Breast epithelium (tissue), 3 donors: ENCODE measurements at regions not wholly inside any gene's neighbourhood (a gene's known extent, or its start where the extent isn't known, plus 50 kb on each side); places are given as distances from the start of the nearest gene placed in this dataset.

ENCODE experiments used
- POLR2A ChIP-seq: fragments of 450-650 bp; IDR thresholded peaks from one replicate; pipeline ENCODE4 v1.6.1; 2016; ENCODE audit warnings: antibody characterized with exemption, mild to moderate bottlenecking, moderate library complexity
- POLR2AphosphoS5 ChIP-seq, 3 donors: sonication (generic); formaldehyde crosslinking; IDR thresholded peaks; one replicate each; pipeline ENCODE4 v1.6.1; 2017; ENCODE audit warnings: antibody characterized with exemption in 3 of 3
- TF ChIP-seq, protein P1 (sequence below), 3 donors: fragments of 450-650 bp; IDR thresholded peaks; one replicate each; pipeline ENCODE4 v1.5.1; 2016 to 2017; ENCODE audit warnings: antibody characterized with exemption in 3 of 3, mild to moderate bottlenecking in 3 of 3, moderate library complexity in 3 of 3

- TF ChIP-seq POLR2AphosphoS5 (IDR thresholded peaks at IDR 0.05) (no peak), POLR2A (no peak)
- TF ChIP-seq, protein P1, sequence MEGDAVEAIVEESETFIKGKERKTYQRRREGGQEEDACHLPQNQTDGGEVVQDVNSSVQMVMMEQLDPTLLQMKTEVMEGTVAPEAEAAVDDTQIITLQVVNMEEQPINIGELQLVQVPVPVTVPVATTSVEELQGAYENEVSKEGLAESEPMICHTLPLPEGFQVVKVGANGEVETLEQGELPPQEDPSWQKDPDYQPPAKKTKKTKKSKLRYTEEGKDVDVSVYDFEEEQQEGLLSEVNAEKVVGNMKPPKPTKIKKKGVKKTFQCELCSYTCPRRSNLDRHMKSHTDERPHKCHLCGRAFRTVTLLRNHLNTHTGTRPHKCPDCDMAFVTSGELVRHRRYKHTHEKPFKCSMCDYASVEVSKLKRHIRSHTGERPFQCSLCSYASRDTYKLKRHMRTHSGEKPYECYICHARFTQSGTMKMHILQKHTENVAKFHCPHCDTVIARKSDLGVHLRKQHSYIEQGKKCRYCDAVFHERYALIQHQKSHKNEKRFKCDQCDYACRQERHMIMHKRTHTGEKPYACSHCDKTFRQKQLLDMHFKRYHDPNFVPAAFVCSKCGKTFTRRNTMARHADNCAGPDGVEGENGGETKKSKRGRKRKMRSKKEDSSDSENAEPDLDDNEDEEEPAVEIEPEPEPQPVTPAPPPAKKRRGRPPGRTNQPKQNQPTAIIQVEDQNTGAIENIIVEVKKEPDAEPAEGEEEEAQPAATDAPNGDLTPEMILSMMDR (IDR thresholded peaks at IDR 0.05), result no peak
Measured at GRCh38 chr12:91743280-91743679, 402.4 kb downstream of the BTG1 start.
